ENCODE measurements at regions not wholly inside any gene's neighbourhood (a gene's known extent, or its start where the extent isn't known, plus 50 kb on each side); places are given as distances from the start of the nearest gene placed in this dataset.
A peak's percentile ranks its signal among the peaks of the same experiment; 100 is the strongest.

DNA sequence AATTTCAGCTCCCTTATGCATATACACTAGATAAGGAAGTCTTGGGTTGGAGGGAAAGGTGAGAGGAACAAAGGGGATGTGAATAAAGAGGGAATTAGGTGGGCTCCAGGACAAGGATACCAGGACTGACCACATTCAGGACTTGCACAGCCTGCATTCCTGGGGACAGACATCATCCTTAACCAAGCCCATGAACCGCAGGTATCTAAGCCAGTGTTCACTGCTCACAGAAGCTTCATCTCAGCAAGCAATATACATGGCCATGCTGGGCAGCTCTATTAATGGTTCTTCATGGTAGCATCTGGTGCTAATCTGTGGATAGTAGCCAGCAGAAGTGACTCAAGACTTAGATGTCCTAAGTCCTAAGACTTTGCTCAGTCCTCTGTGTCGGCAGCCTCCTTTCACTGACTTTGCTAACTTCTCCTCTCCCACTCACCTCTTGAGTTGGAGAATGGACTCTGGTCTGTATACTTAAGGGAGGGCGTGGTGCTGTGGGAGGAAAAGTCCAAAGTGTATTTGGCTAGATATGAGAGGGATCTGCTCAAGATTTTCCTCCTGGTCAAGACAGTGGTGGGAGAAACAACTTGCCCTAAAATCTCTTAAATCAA, 136.1 kb downstream of the ASCL1 start:
- CTCF ChIA-PET (ENCODE audit: partially characterized antibody), result interaction anchor here (0.6 to 1.4 kb wide), 3 partner anchors 149 to 1572 kb away, joined by 3 to 4 read pairs (median 3); no protein-coding TSS in a partner anchor
- Histone ChIP-seq H3K23ac (ENCODE audit: insufficient read length) (no peak overlapping the region), H3K9ac (replicated peaks in 1 of 4; ENCODE audit: extremely low read depth in 1 of 4, low read depth in 3 of 4, low read length in 3 of 4) (no peak overlapping the region), H2BK20ac (ENCODE audit: low read length) (no peak overlapping the region), H3K18ac (ENCODE audit: extremely low read depth, low read length) (no peak overlapping the region), H3K4me1 (replicated peaks in 1 of 4; ENCODE audit: control insufficient read depth in 3 of 4, insufficient read depth in 4 of 4, low read length in 3 of 4) (peaks cover 0 to 3% (median 0%) of the 10 kb centered on the region in 4 experiments; a peak in 1 of 7 replicates), H3K23me2 (ENCODE audit: low read depth, low read length) (no peaks in the 10 kb centered on the region), H3K4me3 (ENCODE audit: extremely low read depth in 1 of 4, insufficient read depth in 2 of 4, low read depth in 3 of 4, low read length in 4 of 4) (no peak overlapping the region; a peak in 2 of 8 replicates), H2AK5ac (ENCODE audit: low read depth, low read length) (no peak overlapping the region), H3K4ac (replicated peaks; ENCODE audit: insufficient read length, low read depth, low read length) (no peak overlapping the region), H2AFZ (ENCODE audit: low read length) (0 out of 2 replicates have a peak overlapping the region, but pooled peaks have one; percentile 11), H2BK120ac (replicated peaks; ENCODE audit: low read depth, low read length) (no peak overlapping the region), H2BK12ac (ENCODE audit: low read depth, low read length) (no peak overlapping the region), H2BK15ac (ENCODE audit: low read length) (no peak overlapping the region), H3K14ac (ENCODE audit: insufficient read length) (no peak overlapping the region), H3K79me1 (ENCODE audit: low read depth, low read length) (no peaks in the 10 kb centered on the region), H4K20me1 (replicated peaks in 1 of 2; ENCODE audit: control insufficient read depth in 1 of 2, insufficient read depth in 2 of 2, low read length in 2 of 2) (no peaks in the 10 kb centered on the region), H2BK5ac (ENCODE audit: low read depth, low read length) (no peak overlapping the region), H4K5ac (ENCODE audit: insufficient read length, low read depth, low read length) (no peak overlapping the region), H3K36me3 (ENCODE audit: control insufficient read depth in 2 of 4, insufficient read depth in 4 of 4, low read length in 3 of 4) (no peaks in the 10 kb centered on the region; a peak in 1 of 8 replicates), H3K56ac (replicated peaks; ENCODE audit: insufficient read length, low read depth, low read length) (no peak overlapping the region), H3K4me2 (ENCODE audit: insufficient read depth in 1 of 2, low read depth in 2 of 2, low read length in 2 of 2) (no peak overlapping the region), H4K91ac (replicated peaks; ENCODE audit: insufficient read length, low read length) (no peak overlapping the region), H3K9me3 (ENCODE audit: insufficient read depth in 2 of 2, low read depth in 1 of 2, low read length in 1 of 2) (no peaks in the 10 kb centered on the region), H4K8ac (ENCODE audit: extremely low read depth, insufficient read depth, low read length) (no peak overlapping the region), H3K27me3 (replicated peaks in 1 of 4; ENCODE audit: control insufficient read depth in 3 of 4, extremely low read depth in 1 of 4, insufficient read depth in 3 of 4, low read length in 3 of 4) (no peaks in the 10 kb centered on the region), H3K27ac (ENCODE audit: low read depth, low read length) (no peak overlapping the region), H3K79me2 (ENCODE audit: control insufficient read depth in 1 of 2, insufficient read depth in 2 of 2, low read length in 2 of 2) (no peaks in the 10 kb centered on the region; a peak in 1 of 4 replicates)
- no peak for DNase-seq (ENCODE audit: low read depth in 1 of 2, low spot score in 2 of 2)
- POLR2A ChIA-PET (ENCODE audit: partially characterized antibody), result no interaction called here
- WGBS, 2 experiments (ENCODE audit: extremely low coverage in 1 of 2, insufficient coverage in 1 of 2, insufficient read length in 1 of 2, insufficient replicate concordance in 2 of 2, low coverage in 1 of 2, low lambda C conversion rate in 2 of 2, missing lambda C conversion rate in 1 of 2), result 94% methylated on average over 3 of the region's 3 CpGs; no CpG with 5 or more reads in 1 of the 2 experiments
- no peak for FAIRE-seq
- no peak for TF ChIP-seq FOSL1 (IDR thresholded peaks at IDR 0.05; ENCODE audit: insufficient read depth, low read depth, low read length)
- no peak for TF ChIP-seq EP300 (IDR thresholded peaks at IDR 0.05; ENCODE audit: borderline replicate concordance in 1 of 2, low read depth in 2 of 2, low read length in 2 of 2)
- no peak for TF ChIP-seq SIX5 (IDR thresholded peaks at IDR 0.05; ENCODE audit: low read depth, low read length)
- TF ChIP-seq EZH2 (IDR thresholded peaks at IDR 0.05; ENCODE audit: low read depth, low read length, severe bottlenecking), result no peak
- no peak for TF ChIP-seq POLR2A (IDR thresholded peaks at IDR 0.05; ENCODE audit: control extremely low read depth in 1 of 2, low read depth in 2 of 2, low read length in 2 of 2)
- TF ChIP-seq GTF2F1 (IDR thresholded peaks at IDR 0.05; ENCODE audit: borderline replicate concordance, low read depth, low read length), result no peak
- TF ChIP-seq SUZ12 (IDR thresholded peaks at IDR 0.05; ENCODE audit: low read length), result no peak
- no peak for TF ChIP-seq TAF7 (optimal IDR thresholded peaks at IDR 0.05; ENCODE audit: borderline replicate concordance, low read depth, low read length)
